SU-DHL-6 (cell line): ENCODE measurements at regions not wholly inside any gene's neighbourhood (a gene's known extent, or its start where the extent isn't known, plus 50 kb on each side); places are given as distances from the start of the nearest gene placed in this dataset.

Experiments
- H2AFZ ChIP-seq: fragments of 200-600 bp; sonication (generic); 2 replicates; pipeline ENCODE4 v1.6.1; 2014; ENCODE audit warnings: low read depth, mild to moderate bottlenecking, moderate library complexity, mixed read lengths, antibody characterized with exemption, low read length; ENCODE audit not compliant: severe bottlenecking
- H3F3A ChIP-seq: fragments of 200-600 bp; shearing (Covaris generic); 2 replicates; pipeline ENCODE4 v1.6.0; 2016; ENCODE audit warnings: antibody characterized with exemption, mild to moderate bottlenecking; ENCODE audit not compliant: insufficient read depth
- H3K27ac ChIP-seq: fragments of 200-600 bp; sonication (generic); 2 replicates; pipeline ENCODE4 v1.5.1; 2016; ENCODE audit warnings: low read depth, mild to moderate bottlenecking, low read length, moderate library complexity, mixed read lengths
- H3K27me3 ChIP-seq: fragments of 200-600 bp; sonication (generic), shearing (Covaris generic); 2 replicates; pipeline ENCODE4 v1.6.0; 2014; ENCODE audit warnings: mild to moderate bottlenecking, low read length
- H3K36me3 ChIP-seq: fragments of 200-600 bp; sonication (generic); 2 replicates; pipeline ENCODE4 v1.6.1; 2014; ENCODE audit warnings: mild to moderate bottlenecking, low read length, mixed read lengths
- H3K4me2 ChIP-seq: fragments of 300-600, 200-600 bp; shearing (Covaris generic), sonication (generic); 2 replicates; pipeline ENCODE4 v1.6.0; 2014; ENCODE audit warnings: low read length, low read depth, mild to moderate bottlenecking; ENCODE audit not compliant: poor library complexity, severe bottlenecking
- H3K4me3 ChIP-seq: fragments of 200-600 bp; sonication (generic); 2 replicates; pipeline ENCODE4 v1.5.1; 2014; ENCODE audit warnings: antibody characterized with exemption, low read length, mild to moderate bottlenecking, mixed read lengths; ENCODE audit not compliant: insufficient read depth, poor library complexity, severe bottlenecking
- H3K79me2 ChIP-seq: fragments of 200-600 bp; sonication (generic); 2 replicates; pipeline ENCODE4 v1.6.1; 2014; ENCODE audit warnings: mild to moderate bottlenecking, low read length, moderate library complexity; ENCODE audit not compliant: insufficient read depth
- H3K9ac ChIP-seq: fragments of 200-600 bp; sonication (generic); 2 replicates; pipeline ENCODE4 v1.7.0; 2014; ENCODE audit warnings: mild to moderate bottlenecking, low read length
- H3K9me2 ChIP-seq: fragments of 200-600 bp; sonication (generic); replicated peaks from 2 replicates; pipeline ENCODE4 v1.6.1; 2014; ENCODE audit warnings: low read length; ENCODE audit not compliant: insufficient read depth
- H3K9me3 ChIP-seq: fragments of 200-600 bp; sonication (generic); 2 replicates; pipeline ENCODE4 v1.6.1; 2014; ENCODE audit warnings: low read length, mixed read lengths; ENCODE audit not compliant: insufficient read depth
- H4K20me1 ChIP-seq: fragments of 200-600 bp; sonication (generic); 2 replicates; pipeline ENCODE4 v1.6.1; 2014; ENCODE audit warnings: low read depth, mild to moderate bottlenecking, antibody characterized with exemption, low read length, moderate library complexity, mixed read lengths
- EZH2phosphoT487 ChIP-seq: fragments of 200-600 bp; sonication (generic), shearing (Covaris generic); conservative IDR thresholded peaks from 2 replicates; pipeline ENCODE4 v1.6.1; 2018; ENCODE audit warnings: mild to moderate bottlenecking, antibody characterized with exemption, low read length, moderate library complexity, mixed read lengths
- TF ChIP-seq, protein P1 (sequence below): fragments of 200-600 bp; sonication (generic); IDR thresholded peaks from one replicate; pipeline ENCODE4 v1.5.1; 2017; ENCODE audit warnings: antibody characterized with exemption, mild to moderate bottlenecking, low read length, moderate library complexity; ENCODE audit not compliant: insufficient read depth, poor library complexity, severe bottlenecking

DNA sequence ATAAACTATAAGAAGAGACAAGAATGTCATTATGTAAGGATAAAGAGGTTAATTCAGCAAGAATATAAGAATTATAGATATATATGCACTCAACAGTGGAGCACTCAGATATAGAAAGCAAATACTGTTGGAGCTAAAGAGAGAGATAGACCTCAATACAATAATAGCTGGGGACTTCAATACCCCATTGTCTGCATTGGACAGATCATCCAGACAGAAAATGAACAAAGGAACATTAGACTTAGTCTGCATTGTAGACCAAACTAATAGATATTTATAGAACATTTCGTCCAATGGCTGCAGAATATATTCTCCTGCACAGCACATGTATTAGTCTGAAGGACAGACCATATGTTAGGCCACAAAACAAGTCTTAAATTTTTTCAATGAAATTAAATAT, 777.1 kb downstream of the CDH18 start:
- no peaks in the 10 kb centered on the region for H3K9me2 ChIP-seq
- H3K36me3 ChIP-seq: 0 out of 2 replicates have a peak, but pooled peaks cover 2% of the 10 kb centered on the region
- TF ChIP-seq, protein P1, sequence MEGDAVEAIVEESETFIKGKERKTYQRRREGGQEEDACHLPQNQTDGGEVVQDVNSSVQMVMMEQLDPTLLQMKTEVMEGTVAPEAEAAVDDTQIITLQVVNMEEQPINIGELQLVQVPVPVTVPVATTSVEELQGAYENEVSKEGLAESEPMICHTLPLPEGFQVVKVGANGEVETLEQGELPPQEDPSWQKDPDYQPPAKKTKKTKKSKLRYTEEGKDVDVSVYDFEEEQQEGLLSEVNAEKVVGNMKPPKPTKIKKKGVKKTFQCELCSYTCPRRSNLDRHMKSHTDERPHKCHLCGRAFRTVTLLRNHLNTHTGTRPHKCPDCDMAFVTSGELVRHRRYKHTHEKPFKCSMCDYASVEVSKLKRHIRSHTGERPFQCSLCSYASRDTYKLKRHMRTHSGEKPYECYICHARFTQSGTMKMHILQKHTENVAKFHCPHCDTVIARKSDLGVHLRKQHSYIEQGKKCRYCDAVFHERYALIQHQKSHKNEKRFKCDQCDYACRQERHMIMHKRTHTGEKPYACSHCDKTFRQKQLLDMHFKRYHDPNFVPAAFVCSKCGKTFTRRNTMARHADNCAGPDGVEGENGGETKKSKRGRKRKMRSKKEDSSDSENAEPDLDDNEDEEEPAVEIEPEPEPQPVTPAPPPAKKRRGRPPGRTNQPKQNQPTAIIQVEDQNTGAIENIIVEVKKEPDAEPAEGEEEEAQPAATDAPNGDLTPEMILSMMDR: no peak
- no peak for TF ChIP-seq EZH2phosphoT487
- no peak overlapping the region for H2AFZ ChIP-seq
- no peak overlapping the region for H3K4me2 ChIP-seq
- H3K27ac ChIP-seq: no peak overlapping the region
- no peak overlapping the region for H3K9ac ChIP-seq
- H3K27me3 ChIP-seq: no peaks in the 10 kb centered on the region
- H3K4me3 ChIP-seq: no peak overlapping the region
- no peaks in the 10 kb centered on the region for H3F3A ChIP-seq
- no peaks in the 10 kb centered on the region for H4K20me1 ChIP-seq
- H3K79me2 ChIP-seq: no peaks in the 10 kb centered on the region
- no peaks in the 10 kb centered on the region for H3K9me3 ChIP-seq

DNA sequence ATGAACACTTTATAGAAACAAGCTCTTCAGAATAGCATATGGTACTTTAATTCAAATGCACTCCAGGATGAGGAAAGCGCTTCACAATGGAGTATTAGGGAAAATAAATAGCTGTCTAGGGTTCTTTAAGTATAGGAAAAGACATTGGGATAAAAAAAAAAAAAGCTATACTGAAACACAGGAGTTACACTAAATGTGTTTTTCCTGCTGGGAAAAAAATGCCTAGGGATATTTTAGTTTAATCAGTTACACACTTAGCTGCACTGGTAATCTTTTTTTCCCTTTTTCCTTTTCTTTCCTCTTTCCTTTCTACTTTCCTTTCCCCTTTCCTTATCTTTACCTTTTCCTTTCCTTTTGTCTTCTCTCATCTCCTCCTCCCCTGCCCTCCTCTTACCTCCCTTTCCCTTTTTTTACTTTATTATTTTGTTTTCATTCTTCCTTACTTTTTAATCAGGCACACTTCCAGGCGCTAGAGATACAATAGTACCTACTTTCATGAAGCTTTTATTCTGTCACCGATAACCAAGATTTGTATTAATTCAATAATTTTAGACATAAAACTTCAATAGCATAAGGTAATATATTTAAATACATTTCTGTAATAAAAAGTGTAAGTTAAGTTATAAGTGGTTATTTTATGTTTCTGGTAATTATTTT, 758.7 kb downstream of the CDH18 start:
- no peaks in the 10 kb centered on the region for H3K9me3 ChIP-seq
- no peaks in the 10 kb centered on the region for H3K79me2 ChIP-seq
- no peaks in the 10 kb centered on the region for H4K20me1 ChIP-seq
- H3K4me3 ChIP-seq: no peak overlapping the region
- no peaks in the 10 kb centered on the region for H3K27me3 ChIP-seq
- H3F3A ChIP-seq: no peaks in the 10 kb centered on the region
- H3K4me2 ChIP-seq: no peak overlapping the region
- no peaks in the 10 kb centered on the region for H3K9me2 ChIP-seq
- TF ChIP-seq, protein P1: no peak
- TF ChIP-seq EZH2phosphoT487: no peak
- H3K27ac ChIP-seq: no peak overlapping the region
- no peak overlapping the region for H3K9ac ChIP-seq
- H2AFZ ChIP-seq: no peak overlapping the region
- no peaks in the 10 kb centered on the region for H3K36me3 ChIP-seq

DNA sequence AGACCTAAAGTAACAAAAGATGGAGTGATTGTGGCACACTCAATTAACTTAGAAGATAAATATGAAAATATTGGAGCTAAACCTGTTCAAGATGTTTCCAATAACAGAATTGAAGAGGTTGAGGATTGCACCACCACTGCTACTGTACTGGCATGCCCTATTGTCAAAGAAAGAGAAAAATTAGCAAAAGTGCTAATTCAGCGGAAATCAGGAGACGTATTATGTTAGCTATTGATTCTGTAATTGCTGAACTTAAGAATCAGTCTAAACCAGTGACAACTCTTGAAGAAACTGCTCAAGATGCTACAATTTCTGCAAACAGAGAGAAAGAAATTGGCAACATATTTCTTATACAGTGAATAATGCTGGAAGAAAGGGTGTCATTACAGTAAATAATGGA, 754.4 kb downstream of the CDH18 start:
- no peaks in the 10 kb centered on the region for H3K9me3 ChIP-seq
- no peaks in the 10 kb centered on the region for H3K79me2 ChIP-seq
- no peaks in the 10 kb centered on the region for H3K9me2 ChIP-seq
- no peaks in the 10 kb centered on the region for H3F3A ChIP-seq
- H3K36me3 ChIP-seq: no peaks in the 10 kb centered on the region
- no peak overlapping the region for H3K4me3 ChIP-seq
- no peak overlapping the region for H3K4me2 ChIP-seq
- no peak overlapping the region for H3K9ac ChIP-seq
- TF ChIP-seq, protein P1: no peak
- no peak for TF ChIP-seq EZH2phosphoT487
- H3K27me3 ChIP-seq: no peaks in the 10 kb centered on the region
- H2AFZ ChIP-seq: no peak overlapping the region
- no peak overlapping the region for H3K27ac ChIP-seq
- no peaks in the 10 kb centered on the region for H4K20me1 ChIP-seq
